ENCODE measurements at regions not wholly inside any gene's neighbourhood (a gene's known extent, or its start where the extent isn't known, plus 50 kb on each side); places are given as distances from the start of the nearest gene placed in this dataset.

- no peak for TF ChIP-seq CTCF (IDR thresholded peaks at IDR 0.05; ENCODE audit: borderline replicate concordance, extremely low read depth, low read length, poor library complexity, severe bottlenecking)
- no peak for TF ChIP-seq EZH2 (IDR thresholded peaks at IDR 0.05; ENCODE audit: borderline replicate concordance, low read depth, low read length, severe bottlenecking)
Measured at GRCh38 chr4:111778543-111778942, 366.7 kb upstream of the FAM241A start.

Measured in DND-41 (cell line).